SK-N-SH treated with all-trans-retinoic acid at 6 μM for 48 hours (cell line): ENCODE measurements at regions not wholly inside any gene's neighbourhood (a gene's known extent, or its start where the extent isn't known, plus 50 kb on each side); places are given as distances from the start of the nearest gene placed in this dataset.

Experiments used
- ARNTL ChIP-seq: fragments of 450-650 bp; formaldehyde crosslinking; IDR thresholded peaks from 2 replicates; pipeline ENCODE4 v1.5.0; 2020; ENCODE audit warnings: low read depth, mild to moderate bottlenecking, moderate library complexity, borderline replicate concordance
- CREB5 ChIP-seq: fragments of 250-450 bp; sonication (Bioruptor Pico); IDR thresholded peaks from 2 replicates; pipeline ENCODE4 v1.5.1; 2020; ENCODE audit warnings: low read depth, mild to moderate bottlenecking, moderate library complexity
- CSDC2 ChIP-seq: fragments of 250-450 bp; sonication (Bioruptor Pico); IDR thresholded peaks from 2 replicates; pipeline ENCODE4 v1.5.0; 2020; ENCODE audit warnings: mild to moderate bottlenecking, moderate library complexity
- GLIS3 ChIP-seq: fragments of 250-450 bp; sonication (Bioruptor Pico); IDR thresholded peaks from 2 replicates; pipeline ENCODE4 v1.5.0; 2020; ENCODE audit warnings: mild to moderate bottlenecking, moderate library complexity
- PATZ1 ChIP-seq: fragments of 250-450 bp; sonication (Bioruptor Pico); IDR thresholded peaks from 2 replicates; pipeline ENCODE4 v1.8.0; 2020; ENCODE audit warnings: mild to moderate bottlenecking, moderate library complexity, borderline replicate concordance
- POU6F1 ChIP-seq: fragments of 250-450 bp; sonication (Bioruptor Pico); IDR thresholded peaks from 2 replicates; pipeline ENCODE4 v1.8.0; 2021; ENCODE audit warnings: low read depth, mild to moderate bottlenecking, moderate library complexity, borderline replicate concordance
- SNAI2 ChIP-seq: fragments of 250-450 bp; sonication (Bioruptor Pico); IDR thresholded peaks from 2 replicates; pipeline ENCODE4 v1.5.0; 2020; ENCODE audit warnings: mild to moderate bottlenecking, moderate library complexity
- TSHZ2 ChIP-seq: fragments of 250-450 bp; sonication (Bioruptor Pico); IDR thresholded peaks from 2 replicates; pipeline ENCODE4 v1.5.0; 2020; ENCODE audit warnings: mild to moderate bottlenecking, moderate library complexity
- ZFP3 ChIP-seq: fragments of 250-450 bp; sonication (Bioruptor Pico); IDR thresholded peaks from 2 replicates; pipeline ENCODE4 v1.5.0; 2020; ENCODE audit warnings: mild to moderate bottlenecking, moderate library complexity
- ZNF565 ChIP-seq: fragments of 450-650 bp; formaldehyde crosslinking; conservative IDR thresholded peaks from 2 replicates; pipeline ENCODE4 v1.5.0; 2020; ENCODE audit warnings: low read depth, mild to moderate bottlenecking, moderate library complexity

- TF ChIP-seq CSDC2 (CRISPR knock-in tag) (no peak), ARNTL (CRISPR knock-in tag) (no peak), GLIS3 (no peak), PATZ1 (CRISPR knock-in tag) (no peak), TSHZ2 (CRISPR knock-in tag) (no peak), POU6F1 (CRISPR knock-in tag) (no peak), ZFP3 (CRISPR knock-in tag) (no peak), SNAI2 (CRISPR knock-in tag) (no peak), ZNF565 (CRISPR knock-in tag) (no peak), CREB5 (no peak)
These were observed 247.1 kb upstream of the SGCG start for GRCh38 chr13:22933571-22934181.
